ENCODE measurements at regions not wholly inside any gene's neighbourhood (a gene's known extent, or its start where the extent isn't known, plus 50 kb on each side); places are given as distances from the start of the nearest gene placed in this dataset.

- Histone ChIP-seq H3K27ac (no peak overlapping the region), H3K9me3 (no peaks in the 10 kb centered on the region), H3K4me1 (ENCODE audit: control insufficient read depth in 1 of 2, insufficient read depth in 1 of 2, low read depth in 1 of 2, low read length in 1 of 2) (no peaks in the 10 kb centered on the region), H3K36me3 (no peaks in the 10 kb centered on the region), H3K27me3 (peaks cover 100% of the 10 kb centered on the region), H3K4me3 (ENCODE audit: low read depth in 1 of 2, low read length in 1 of 2) (no peak overlapping the region)
- no peak for TF ChIP-seq CTCF (IDR thresholded peaks at IDR 0.05)
Observed at GRCh38 chr16:86289304-86289703, 221.0 kb upstream of the FOXF1 start.

GRCh38 chr16:86289907-86290306 lies 220.4 kb upstream of the FOXF1 start:
- Histone ChIP-seq H3K4me3 (ENCODE audit: low read depth in 1 of 2, low read length in 1 of 2) (no peak overlapping the region), H3K27me3 (peaks cover 100% of the 10 kb centered on the region), H3K9me3 (no peaks in the 10 kb centered on the region), H3K36me3 (no peaks in the 10 kb centered on the region), H3K27ac (no peak overlapping the region), H3K4me1 (ENCODE audit: control insufficient read depth in 1 of 2, insufficient read depth in 1 of 2, low read depth in 1 of 2, low read length in 1 of 2) (no peaks in the 10 kb centered on the region)
- no peak for TF ChIP-seq CTCF (IDR thresholded peaks at IDR 0.05)

DNA sequence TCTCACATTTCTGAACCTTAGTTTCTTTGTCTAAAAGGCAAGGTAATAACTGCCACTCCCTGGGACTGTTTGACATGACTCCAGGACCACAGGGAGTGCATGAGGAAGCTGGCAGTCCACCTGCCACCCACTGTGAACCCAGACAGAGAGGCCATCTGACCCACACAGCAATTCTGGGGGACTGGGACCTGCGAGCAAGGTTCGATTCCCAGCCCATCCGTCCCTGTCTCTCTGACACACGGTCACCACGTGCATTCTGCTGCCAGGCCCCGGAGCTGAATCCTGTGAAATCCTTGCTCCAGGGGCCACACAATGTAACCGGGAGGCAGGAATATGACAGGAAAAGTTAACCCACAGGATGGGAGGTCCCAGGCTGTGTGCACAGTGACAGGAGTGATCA lies 218.8 kb upstream of the FOXF1 start:
- no peak overlapping the region for H3K4me3 ChIP-seq (ENCODE audit: low read depth in 1 of 2, low read length in 1 of 2)
- H3K9me3 ChIP-seq: no peaks in the 10 kb centered on the region
- H3K27me3 ChIP-seq: peaks cover 100% of the 10 kb centered on the region
- H3K27ac ChIP-seq: no peak overlapping the region
- H3K4me1 ChIP-seq (ENCODE audit: control insufficient read depth in 1 of 2, insufficient read depth in 1 of 2, low read depth in 1 of 2, low read length in 1 of 2): no peaks in the 10 kb centered on the region
- no peak for TF ChIP-seq CTCF (IDR thresholded peaks at IDR 0.05)
- no peaks in the 10 kb centered on the region for H3K36me3 ChIP-seq

DNA sequence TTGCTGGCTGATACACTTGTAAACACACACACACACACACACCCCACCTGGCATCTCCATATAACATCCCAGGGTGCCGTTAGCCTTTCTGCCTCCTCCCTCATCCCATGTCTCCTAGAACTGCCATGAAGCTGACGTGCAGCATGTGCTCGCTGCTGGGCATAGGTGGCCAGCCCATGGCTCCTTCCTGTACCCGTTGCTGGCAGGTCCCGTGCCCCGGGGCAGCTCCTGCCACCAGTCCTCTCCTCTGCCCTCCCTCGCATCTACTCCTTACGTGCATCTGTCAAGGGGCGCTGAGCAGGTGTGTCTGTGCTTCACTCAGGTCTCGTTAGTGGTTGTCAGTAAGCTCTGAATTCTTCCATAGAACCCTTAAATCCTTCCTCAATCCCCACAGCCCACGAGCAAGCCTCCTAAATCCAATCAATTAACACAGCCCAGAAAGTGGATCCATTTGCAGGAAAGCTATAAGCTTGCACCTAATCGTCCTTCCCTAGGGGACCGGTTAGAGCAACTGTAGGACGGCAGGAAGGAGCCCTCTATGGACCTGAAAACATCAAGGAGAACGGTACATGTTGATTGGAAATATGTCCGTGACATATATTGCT lies 218.1 kb upstream of the FOXF1 start:
- no peaks in the 10 kb centered on the region for H3K36me3 ChIP-seq
- no peaks in the 10 kb centered on the region for H3K4me1 ChIP-seq (ENCODE audit: control insufficient read depth in 1 of 2, insufficient read depth in 1 of 2, low read depth in 1 of 2, low read length in 1 of 2)
- no peaks in the 10 kb centered on the region for H3K9me3 ChIP-seq
- peaks cover 100% of the 10 kb centered on the region for H3K27me3 ChIP-seq
- H3K27ac ChIP-seq: no peak overlapping the region
- no peak overlapping the region for H3K4me3 ChIP-seq (ENCODE audit: low read depth in 1 of 2, low read length in 1 of 2)
- TF ChIP-seq CTCF (IDR thresholded peaks at IDR 0.05): no peak

DNA sequence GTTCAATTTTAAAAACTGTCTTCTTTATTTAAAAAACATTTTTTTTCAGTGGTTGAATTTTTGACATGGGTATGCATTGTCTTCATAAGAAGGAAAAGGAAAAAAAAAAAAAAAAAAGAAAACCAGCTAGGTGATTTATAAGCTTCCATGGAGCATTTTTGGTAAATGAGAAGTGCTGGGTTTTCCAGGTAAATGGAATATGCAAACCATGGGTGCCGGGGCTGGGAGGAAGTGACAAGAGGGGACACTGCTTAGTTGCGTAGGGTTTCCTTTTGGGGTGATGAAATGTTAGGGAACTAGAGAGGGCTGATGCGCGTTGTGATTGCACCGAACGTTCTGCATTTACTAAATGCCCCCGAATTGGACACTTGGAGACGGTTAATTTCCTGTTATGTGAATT lies 217.4 kb upstream of the FOXF1 start:
- H3K4me3 ChIP-seq (ENCODE audit: low read depth in 1 of 2, low read length in 1 of 2): no peak overlapping the region
- H3K9me3 ChIP-seq: no peaks in the 10 kb centered on the region
- H3K27ac ChIP-seq: no peak overlapping the region
- H3K27me3 ChIP-seq: peaks cover 100% of the 10 kb centered on the region
- H3K4me1 ChIP-seq (ENCODE audit: control insufficient read depth in 1 of 2, insufficient read depth in 1 of 2, low read depth in 1 of 2, low read length in 1 of 2): no peaks in the 10 kb centered on the region
- H3K36me3 ChIP-seq: no peaks in the 10 kb centered on the region
- TF ChIP-seq CTCF (IDR thresholded peaks at IDR 0.05): no peak

GRCh38 chr16:86293906-86294305 lies 216.4 kb upstream of the FOXF1 start:
- TF ChIP-seq CTCF (IDR thresholded peaks at IDR 0.05): no peak
- Histone ChIP-seq H3K27ac (no peak overlapping the region), H3K4me3 (ENCODE audit: low read depth in 1 of 2, low read length in 1 of 2) (no peak overlapping the region), H3K36me3 (no peaks in the 10 kb centered on the region), H3K4me1 (ENCODE audit: control insufficient read depth in 1 of 2, insufficient read depth in 1 of 2, low read depth in 1 of 2, low read length in 1 of 2) (no peaks in the 10 kb centered on the region), H3K27me3 (peaks cover 100% of the 10 kb centered on the region), H3K9me3 (no peaks in the 10 kb centered on the region)

Measured in neutrophil (primary cell).